Left hindlimb (tissue), 1 donor: ENCODE measurements at regions not wholly inside any gene's neighbourhood (a gene's known extent, or its start where the extent isn't known, plus 50 kb on each side); places are given as distances from the start of the nearest gene placed in this dataset.
A peak's percentile ranks its signal among the peaks of the same experiment; 100 is the strongest.
"Not testable (repeated sequence)": the region's sequence is repeated elsewhere in the genome, so short reads cannot be mapped to it uniquely, and the experiment has no call there.

Experiments used
- DNase-seq: peaks from one replicate; pipeline ENCODE4 v3.0.0-alpha.2; 2018

- DNase-seq: no peak
Observed at GRCh38 chr3:106839576-106840280, 537.5 kb upstream of the CCDC54 start.

GRCh38 chr3:106840319-106840718, 536.9 kb upstream of the CCDC54 start:
- no peak for DNase-seq

GRCh38 chr3:106842151-106842550, 535.1 kb upstream of the CCDC54 start:
- DNase-seq: no peak

- DNase-seq: no peak
Observed at GRCh38 chr3:106844638-106845037, 532.6 kb upstream of the CCDC54 start.

- DNase-seq: no peak
Observed at GRCh38 chr3:106848099-106848498, 529.1 kb upstream of the CCDC54 start.

- no peak for DNase-seq
Observed at GRCh38 chr3:106850437-106850836, 526.8 kb upstream of the CCDC54 start.

GRCh38 chr3:106858321-106858720, 518.9 kb upstream of the CCDC54 start:
- DNase-seq: not testable (repeated sequence)

- DNase-seq: no peak
Observed at GRCh38 chr3:106860182-106860581, 517.1 kb upstream of the CCDC54 start.

- no peak for DNase-seq
Observed at GRCh38 chr3:106862067-106862466, 515.2 kb upstream of the CCDC54 start.

GRCh38 chr3:106877627-106878026, 499.6 kb upstream of the CCDC54 start:
- no peak for DNase-seq

- no peak for DNase-seq
Observed at GRCh38 chr3:106880206-106880605, 497.0 kb upstream of the CCDC54 start.

- DNase-seq: no peak
Observed at GRCh38 chr3:106881186-106881585, 496.1 kb upstream of the CCDC54 start.

- no peak for DNase-seq
Observed at GRCh38 chr3:106882297-106882696, 494.9 kb upstream of the CCDC54 start.

GRCh38 chr3:106906074-106906473, 471.2 kb upstream of the CCDC54 start:
- DNase-seq: no peak

- no peak for DNase-seq
Observed at GRCh38 chr3:106908181-106908938, 468.9 kb upstream of the CCDC54 start.

- DNase-seq: peak; percentile 27
Observed at GRCh38 chr3:106913111-106913698, 464.0 kb upstream of the CCDC54 start.

GRCh38 chr3:106913966-106914365, 463.3 kb upstream of the CCDC54 start:
- DNase-seq: no peak

GRCh38 chr3:106920609-106921008, 456.6 kb upstream of the CCDC54 start:
- DNase-seq: no peak

- no peak for DNase-seq
Observed at GRCh38 chr3:106929081-106929480, 448.2 kb upstream of the CCDC54 start.

- DNase-seq: no peak
Observed at GRCh38 chr3:106930086-106930485, 447.2 kb upstream of the CCDC54 start.

- no peak for DNase-seq
Observed at GRCh38 chr3:106931904-106932303, 445.3 kb upstream of the CCDC54 start.

- DNase-seq: no peak
Observed at GRCh38 chr3:106936337-106936736, 440.9 kb upstream of the CCDC54 start.

- DNase-seq: no peak
Observed at GRCh38 chr3:106942051-106942450, 435.2 kb upstream of the CCDC54 start.

GRCh38 chr3:106943071-106943470, 434.2 kb upstream of the CCDC54 start:
- DNase-seq: no peak
